Naive thymus-derived CD4-positive, alpha-beta T cell (primary cell): ENCODE measurements at regions not wholly inside any gene's neighbourhood (a gene's known extent, or its start where the extent isn't known, plus 50 kb on each side); places are given as distances from the start of the nearest gene placed in this dataset.
"Not testable (repeated sequence)": the region's sequence is repeated elsewhere in the genome, so short reads cannot be mapped to it uniquely, and the experiment has no call there.

Experiments
- ATAC-seq: fragments of 150-1000 bp; cut with Tn5 transposase; 2 replicates; pipeline ENCODE4 v1.10.0; 2021; ENCODE audit warnings: mild to moderate bottlenecking, moderate library complexity
- CTCF ChIA-PET: fragments of 350-600 bp; sonication (Branson Sonifier 250); formaldehyde crosslinking; loops from one replicate; lab custom pipeline; 2021; ENCODE audit warnings: antibody characterized with exemption; lab: Charles Lee
- POLR2A ChIA-PET: fragments of 350-600 bp; sonication (Branson Sonifier 250); formaldehyde crosslinking; loops from one replicate; lab custom pipeline; 2021; ENCODE audit warnings: antibody characterized with exemption, inconsistent platforms; lab: Charles Lee
- DNase-seq, 9 donors: peaks; one replicate each; pipeline versions ENCODE4 v3.0.0 to v3.0.0-alpha.2; 2020 to 2022; ENCODE audit warnings: mixed read lengths in 1 of 9
- H3K27ac ChIP-seq: one replicate; pipeline ENCODE4 v1.7.0; 2013; ENCODE audit warnings: mild to moderate bottlenecking, low read depth, low read length, moderate library complexity
- H3K27me3 ChIP-seq, 2 donors: one replicate each; pipeline ENCODE4 v1.7.0; 2013; ENCODE audit warnings: low read length in 2 of 2, mild to moderate bottlenecking in 2 of 2, moderate library complexity in 2 of 2; ENCODE audit not compliant: control insufficient read depth in 2 of 2, insufficient read depth in 2 of 2
- H3K36me3 ChIP-seq, 3 experiments: 1 replicate in 2 of 3; 2 replicates in 1 of 3; pipeline ENCODE4 v1.7.0; 2013; ENCODE audit warnings: low read length in 3 of 3, mild to moderate bottlenecking in 3 of 3, moderate library complexity in 1 of 3; ENCODE audit not compliant: insufficient read depth in 3 of 3, control insufficient read depth in 2 of 3
- H3K4me1 ChIP-seq, 2 donors: one replicate each; pipeline ENCODE4 v1.7.0; 2013; ENCODE audit warnings: low read length in 2 of 2, mild to moderate bottlenecking in 2 of 2, moderate library complexity in 1 of 2; ENCODE audit not compliant: control insufficient read depth in 2 of 2, insufficient read depth in 2 of 2
- H3K4me3 ChIP-seq: 2 replicates; pipeline ENCODE4 v1.7.0; 2013; ENCODE audit warnings: mild to moderate bottlenecking, low read length
- H3K9me3 ChIP-seq, 3 experiments: 1 replicate in 2 of 3; 2 replicates in 1 of 3; pipeline ENCODE4 v1.7.0; 2013; ENCODE audit warnings: low read length in 3 of 3; ENCODE audit not compliant: control insufficient read depth in 2 of 3
- H3K27ac Mint-ChIP-seq, 9 donors: one replicate each; pipeline ENCODE4 v1.8.0; 2020 to 2022; ENCODE audit warnings: mixed read lengths in 9 of 9, mild to moderate bottlenecking in 8 of 9, moderate library complexity in 5 of 9, inconsistent platforms in 2 of 9
- H3K27me3 Mint-ChIP-seq, 5 donors: one replicate each; pipeline ENCODE4 v1.8.0; 2021 to 2022; ENCODE audit warnings: mixed read lengths in 5 of 5, mild to moderate bottlenecking in 1 of 5
- H3K36me3 Mint-ChIP-seq, 5 donors: one replicate each; pipeline ENCODE4 v1.8.0; 2020 to 2022; ENCODE audit warnings: mixed read lengths in 5 of 5, mild to moderate bottlenecking in 3 of 5, inconsistent platforms in 1 of 5
- H3K4me1 Mint-ChIP-seq, 7 donors: one replicate each; pipeline ENCODE4 v1.8.0; 2020 to 2022; ENCODE audit warnings: mixed read lengths in 7 of 7, mild to moderate bottlenecking in 3 of 7, inconsistent platforms in 1 of 7
- H3K4me3 Mint-ChIP-seq, 10 donors: one replicate each; pipeline ENCODE4 v1.8.0; 2020 to 2022; ENCODE audit warnings: mild to moderate bottlenecking in 10 of 10, mixed read lengths in 10 of 10, moderate library complexity in 6 of 10, inconsistent platforms in 2 of 10
- H3K9me3 Mint-ChIP-seq, 11 donors: one replicate each; pipeline ENCODE4 v1.8.0; 2020 to 2022; ENCODE audit warnings: mixed read lengths in 11 of 11, mild to moderate bottlenecking in 4 of 11, inconsistent platforms in 1 of 11, moderate library complexity in 1 of 11
- intact Hi-C, 2 donors: fragments of 100-400 bp; cut with micrococcal nuclease; formaldehyde crosslinking; loops; one replicate each; pipeline ENCODE4 v1.15.1; 2023

DNA sequence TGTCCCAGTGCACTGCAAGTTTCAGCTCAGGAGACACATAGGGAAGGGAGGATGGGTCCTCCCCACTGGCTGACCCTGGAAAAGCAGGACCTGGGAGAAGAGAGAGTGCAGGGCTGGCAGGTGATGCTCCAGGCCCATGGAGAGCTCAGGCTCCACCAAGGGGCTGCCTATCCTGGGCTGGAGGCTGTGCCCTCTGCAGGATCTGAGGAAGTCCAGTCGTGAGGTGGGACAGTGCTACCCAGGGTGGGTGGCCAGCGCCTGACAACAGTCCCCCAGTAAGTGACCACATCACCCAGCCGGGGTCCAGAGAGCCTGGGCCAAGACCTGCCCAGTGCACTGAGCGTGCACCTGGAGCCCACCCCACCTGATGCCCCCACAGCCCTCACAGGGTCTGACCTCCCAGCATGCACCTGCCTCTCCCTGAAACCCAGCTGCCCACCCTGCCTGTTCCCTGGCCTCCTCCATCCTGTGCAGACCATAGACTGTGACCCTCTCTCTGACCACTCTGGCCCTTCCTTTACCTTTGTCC lies 626.1 kb upstream of the DEFB115 start:
- POLR2A ChIA-PET, H3K4me3 ChIP-seq, CTCF ChIA-PET, H3K4me1 ChIP-seq, H3K27me3 Mint-ChIP-seq, H3K27me3 ChIP-seq, H3K27ac ChIP-seq, H3K36me3 Mint-ChIP-seq, H3K4me1 Mint-ChIP-seq, DNase-seq, H3K27ac Mint-ChIP-seq, ATAC-seq, H3K36me3 ChIP-seq, H3K4me3 Mint-ChIP-seq, H3K9me3 ChIP-seq, intact Hi-C loops: not testable (repeated sequence)
- H3K9me3 Mint-ChIP-seq = peaks cover 0 to 36% (median 13%) of the 10 kb centered on the region in 11 donors

DNA sequence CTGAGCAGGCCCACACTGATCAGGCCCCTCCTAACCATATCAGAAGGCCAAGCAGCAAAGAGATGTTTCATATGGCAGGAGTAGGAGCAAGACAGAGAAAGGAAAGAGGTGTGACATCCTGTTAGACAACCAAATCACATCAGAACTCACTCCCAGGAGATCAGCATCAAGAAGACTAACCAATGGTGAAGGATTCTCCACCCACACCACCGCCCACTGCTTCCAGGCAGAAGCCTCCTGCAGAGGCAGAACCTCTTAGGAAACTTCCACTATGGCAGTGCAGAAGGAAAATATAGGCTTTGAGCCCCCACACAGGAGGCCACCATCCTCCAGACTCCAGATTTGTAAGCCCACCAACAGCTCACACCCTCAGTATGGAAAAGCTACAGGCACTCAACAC lies 624.7 kb upstream of the DEFB115 start:
- H3K4me3 ChIP-seq, H3K36me3 ChIP-seq, H3K4me1 Mint-ChIP-seq, H3K27me3 ChIP-seq, CTCF ChIA-PET, H3K4me1 ChIP-seq, DNase-seq, POLR2A ChIA-PET, H3K9me3 ChIP-seq, ATAC-seq, H3K27ac ChIP-seq, H3K36me3 Mint-ChIP-seq, H3K27me3 Mint-ChIP-seq, intact Hi-C loops, H3K27ac Mint-ChIP-seq, H3K4me3 Mint-ChIP-seq: not testable (repeated sequence)
- peaks cover 0 to 28% (median 8%) of the 10 kb centered on the region in 11 donors for H3K9me3 Mint-ChIP-seq

DNA sequence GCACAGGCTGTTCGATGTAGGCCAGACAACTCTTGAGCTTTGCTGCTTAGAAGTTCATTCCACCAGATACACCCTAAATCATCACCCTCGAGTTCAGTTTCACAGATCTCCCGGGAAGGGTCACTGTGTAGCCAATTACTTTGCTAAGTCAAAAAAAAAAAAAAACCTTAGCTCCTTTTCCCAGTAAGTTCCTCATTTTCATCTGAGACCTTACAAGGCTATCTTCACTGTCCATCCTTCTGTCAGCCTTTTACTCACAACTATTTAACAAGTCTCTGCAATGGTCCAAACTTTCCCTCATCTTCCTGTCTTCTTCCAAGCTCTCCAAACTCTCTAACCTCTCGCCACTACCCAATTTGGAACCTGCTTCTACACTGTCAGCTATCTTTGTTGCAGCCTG lies 615.9 kb upstream of the DEFB115 start:
- H3K4me3 Mint-ChIP-seq, POLR2A ChIA-PET, H3K27me3 Mint-ChIP-seq, DNase-seq, ATAC-seq, H3K4me1 Mint-ChIP-seq, H3K4me3 ChIP-seq, H3K27ac ChIP-seq, H3K27me3 ChIP-seq, H3K27ac Mint-ChIP-seq, CTCF ChIA-PET, H3K4me1 ChIP-seq, H3K36me3 Mint-ChIP-seq, intact Hi-C loops, H3K9me3 ChIP-seq, H3K36me3 ChIP-seq: not testable (repeated sequence)
- H3K9me3 Mint-ChIP-seq = peaks cover 0 to 37% (median 12%) of the 10 kb centered on the region in 11 donors

DNA sequence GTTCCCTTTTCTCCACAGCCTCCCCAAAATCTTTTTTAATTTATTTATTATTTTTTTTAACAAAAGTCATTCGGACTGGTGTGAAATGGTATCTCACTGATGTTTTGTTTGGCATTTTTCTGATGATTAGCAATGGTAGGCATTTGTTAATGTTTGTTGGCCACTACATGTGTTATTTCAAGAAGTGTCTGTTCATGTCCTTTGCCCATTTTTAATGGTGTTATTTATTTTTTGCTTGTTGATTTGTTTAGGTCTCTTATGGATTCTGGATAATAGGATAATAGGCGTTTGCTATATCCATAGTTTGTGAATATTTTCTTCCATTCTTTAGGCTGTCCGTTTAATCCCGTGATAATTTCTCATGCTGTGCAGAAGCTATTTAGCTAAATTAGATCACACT lies 596.5 kb upstream of the DEFB115 start:
- H3K36me3 ChIP-seq, H3K36me3 Mint-ChIP-seq, H3K4me1 ChIP-seq, H3K9me3 ChIP-seq, H3K27me3 ChIP-seq, DNase-seq, H3K27ac ChIP-seq, intact Hi-C loops, H3K4me1 Mint-ChIP-seq, H3K27me3 Mint-ChIP-seq, H3K4me3 Mint-ChIP-seq, H3K27ac Mint-ChIP-seq, H3K4me3 ChIP-seq, ATAC-seq, CTCF ChIA-PET, POLR2A ChIA-PET: not testable (repeated sequence)
- H3K9me3 Mint-ChIP-seq = peaks cover 0 to 15% (median 8%) of the 10 kb centered on the region in 11 donors

DNA sequence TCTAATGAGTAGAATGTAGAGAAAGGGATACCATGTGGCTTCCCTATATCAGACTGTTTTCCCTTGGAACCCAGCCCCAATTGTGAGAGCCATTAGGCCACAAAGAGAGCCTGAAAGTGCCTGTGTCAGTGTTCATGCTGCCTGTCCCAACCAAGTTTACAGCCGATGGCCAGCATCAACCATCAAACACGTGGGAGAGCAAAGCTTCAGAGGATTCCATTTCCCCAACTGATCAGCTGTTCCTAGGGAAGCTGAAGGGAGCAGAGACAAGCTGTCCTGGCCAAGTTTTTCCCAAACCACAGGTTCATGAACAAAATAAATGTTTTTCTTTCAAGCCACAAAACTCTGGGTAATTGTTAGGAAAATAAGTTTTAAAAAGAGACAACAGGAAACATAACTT lies 589.0 kb upstream of the DEFB115 start:
- CTCF ChIA-PET, H3K27ac ChIP-seq, H3K36me3 Mint-ChIP-seq, intact Hi-C loops, H3K27me3 Mint-ChIP-seq, ATAC-seq, H3K36me3 ChIP-seq, DNase-seq, H3K4me1 ChIP-seq, H3K4me3 Mint-ChIP-seq, H3K4me3 ChIP-seq, H3K4me1 Mint-ChIP-seq, POLR2A ChIA-PET, H3K9me3 ChIP-seq, H3K27ac Mint-ChIP-seq, H3K27me3 ChIP-seq: not testable (repeated sequence)
- H3K9me3 Mint-ChIP-seq = peaks cover 0 to 12% (median 0%) of the 10 kb centered on the region in 11 donors

DNA sequence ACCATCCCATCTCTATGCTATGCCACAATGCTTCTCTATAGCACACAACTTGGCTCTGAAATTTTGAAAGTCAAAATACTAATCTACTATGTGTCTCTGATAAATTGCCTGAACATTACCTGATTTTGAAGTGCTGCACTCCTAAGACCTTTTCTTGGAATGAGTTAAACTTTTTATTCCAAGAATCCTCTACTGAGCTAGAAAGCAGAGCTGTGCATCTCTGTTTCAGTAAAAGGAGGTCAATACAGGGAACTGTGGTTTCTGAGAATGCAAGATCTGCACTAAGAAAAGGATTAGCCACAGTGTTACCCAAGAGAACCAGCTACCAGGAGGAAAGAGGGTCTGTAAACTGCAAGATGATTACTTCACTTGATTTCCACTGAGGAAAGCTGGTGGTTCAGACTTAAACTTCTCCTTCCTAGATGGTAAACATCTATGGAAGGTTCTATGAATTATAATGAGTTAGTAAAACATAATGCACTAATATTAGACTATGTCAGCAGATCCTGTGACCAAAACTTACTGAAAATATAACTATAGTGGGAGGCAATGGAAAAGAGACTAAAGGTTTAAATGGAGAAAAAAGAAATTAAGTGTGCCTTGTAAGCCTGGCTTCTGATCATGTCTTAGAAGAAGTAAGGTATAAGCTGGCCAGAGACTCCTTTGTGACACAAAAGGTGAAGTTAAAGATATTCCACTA lies 588.0 kb upstream of the DEFB115 start:
- H3K27ac ChIP-seq, ATAC-seq, H3K27me3 ChIP-seq, H3K4me3 Mint-ChIP-seq, H3K4me3 ChIP-seq, H3K36me3 ChIP-seq, CTCF ChIA-PET, POLR2A ChIA-PET, H3K27ac Mint-ChIP-seq, H3K4me1 Mint-ChIP-seq, H3K36me3 Mint-ChIP-seq, intact Hi-C loops, DNase-seq, H3K27me3 Mint-ChIP-seq, H3K4me1 ChIP-seq, H3K9me3 ChIP-seq: not testable (repeated sequence)
- peaks cover 0 to 12% (median 2%) of the 10 kb centered on the region in 11 donors for H3K9me3 Mint-ChIP-seq

DNA sequence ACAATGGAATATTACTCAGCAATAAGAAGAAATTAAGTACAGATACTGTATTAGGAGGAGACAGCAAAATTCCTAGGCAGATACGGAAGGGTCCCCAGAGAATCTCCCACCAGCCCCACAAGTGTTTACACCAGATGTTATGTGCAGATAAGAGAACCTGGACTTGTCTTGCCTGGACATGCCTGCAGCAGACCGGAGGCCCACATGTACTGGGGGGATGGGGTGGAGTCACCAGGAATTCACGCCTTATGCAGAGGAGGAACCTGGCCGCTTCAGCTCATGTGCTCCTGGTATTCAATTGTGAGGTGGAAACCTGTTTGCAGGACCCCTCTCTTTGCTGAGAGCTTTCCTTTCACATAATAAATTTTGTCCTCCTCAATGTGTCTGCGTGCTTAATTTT lies 586.3 kb upstream of the DEFB115 start:
- DNase-seq, H3K27ac Mint-ChIP-seq, H3K36me3 Mint-ChIP-seq, ATAC-seq, H3K4me1 ChIP-seq, H3K9me3 ChIP-seq, CTCF ChIA-PET, H3K27me3 ChIP-seq, H3K9me3 Mint-ChIP-seq, POLR2A ChIA-PET, H3K4me3 ChIP-seq, H3K4me1 Mint-ChIP-seq, H3K27ac ChIP-seq, H3K27me3 Mint-ChIP-seq, H3K4me3 Mint-ChIP-seq, H3K36me3 ChIP-seq, intact Hi-C loops: not testable (repeated sequence)
